Heart left ventricle (tissue), 16 donors: ENCODE measurements at regions not wholly inside any gene's neighbourhood (a gene's known extent, or its start where the extent isn't known, plus 50 kb on each side); places are given as distances from the start of the nearest gene placed in this dataset.

ENCODE experiments used
- ATAC-seq, 4 donors: fragments of 200-7000 bp; cut with Tn5 transposase; one replicate each; pipeline ENCODE4 v1.9.1; 2020 to 2022; ENCODE audit warnings: moderate library complexity in 4 of 4, mild to moderate bottlenecking in 3 of 4, moderate number of reproducible peaks in 1 of 4
- DNase-seq, 5 donors: peaks; one replicate each; pipeline ENCODE4 v3.0.0-alpha.2; 2020
- H3K27ac ChIP-seq, 12 donors: fragments of 200-600 bp; sonication (generic) in 4 of 12; one replicate each; pipeline versions ENCODE4 v1.5.0 to v1.8.0; 2016 to 2022; ENCODE audit warnings: mild to moderate bottlenecking in 2 of 12
- H3K27me3 ChIP-seq, 9 donors: fragments of 200-600 bp; sonication (generic) in 2 of 9; one replicate each; pipeline versions ENCODE4 v1.5.1 to v1.8.0; 2016 to 2022; ENCODE audit warnings: mild to moderate bottlenecking in 3 of 9
- H3K36me3 ChIP-seq, 9 donors: fragments of 200-600 bp; sonication (generic) in 2 of 9; one replicate each; pipeline versions ENCODE4 v1.5.0 to v1.8.0; 2018 to 2022; ENCODE audit warnings: mild to moderate bottlenecking in 2 of 9
- H3K4me1 ChIP-seq, 12 donors: fragments of 200-600 bp; sonication (generic) in 4 of 12; one replicate each; pipeline versions ENCODE4 v1.5.0 to v1.8.0; 2016 to 2022; ENCODE audit warnings: mild to moderate bottlenecking in 3 of 12
- H3K4me3 ChIP-seq, 12 donors: fragments of 200-600 bp; sonication (generic) in 4 of 12; one replicate each; pipeline versions ENCODE4 v1.5.0 to v1.8.0; 2017 to 2022; ENCODE audit warnings: mild to moderate bottlenecking in 9 of 12, moderate library complexity in 4 of 12
- H3K9me3 ChIP-seq, 12 donors: fragments of 200-600 bp; sonication (generic) in 4 of 12; one replicate each; pipeline versions ENCODE4 v1.5.0 to v1.8.0; 2016 to 2022; ENCODE audit warnings: mild to moderate bottlenecking in 1 of 12
- POLR2A ChIP-seq, 2 donors: fragments of 450-650 bp; IDR thresholded peaks; one replicate each; pipeline ENCODE4 v1.6.1; 2017; ENCODE audit warnings: antibody characterized with exemption in 2 of 2, mild to moderate bottlenecking in 2 of 2, moderate library complexity in 2 of 2
- WGBS, 4 donors: extraction: QIAGEN DNeasy Blood & Tissue Kit in 2 of 4; methylation state at CpG; one replicate each; pipeline versions ENCODE4 v1.1.5 to v1.1.7; 2013 to 2018; 5-methylcytosine and 5-hydroxymethylcytosine counted together
- intact Hi-C, 10 donors: fragments of 100-400 bp; cut with DNase I; formaldehyde crosslinking; loops; one replicate each; pipeline versions ENCODE4 v1.11.1 to v1.14.2; 2022
- TF ChIP-seq, protein P1 (sequence below), 12 donors: fragments of 200-600 bp; sonication (generic) in 4 of 12; IDR thresholded peaks; one replicate each; pipeline versions ENCODE4 v1.5.0 to v1.8.0; 2018 to 2022; ENCODE audit warnings: antibody characterized with exemption in 12 of 12, mild to moderate bottlenecking in 5 of 12
- donor health status: ischemic (EF 13 %, LVEDD 7.1; RV severe dilation, severe dysfunction).
- donor health status: healthy with polysubstance abuse.
- donor health status: DM: no; HTN: yes; CAD: no.
- donor health status: DM: no; HTN: no; CAD: no.
- donor health status: ischemic (EF 25% LVEDD 6.9; RV normal size, moderate dysfunction).
- donor health status: ischemic (EF 25% LVEDD 5.7; RV mildly dilated, moderate dysfunction).
- donor health status: healthy.
- donor health status: DM: yes; HTN: yes; CAD: no.
- donor health status: ischemic (EF 35%, LVEDD 5.7; RV mildly dilated, moderate dysfunction).
- donor health status: nonischemic (EF 11% LVEDD 7.7; RV severe dilation, severe dysfunction).
- donor health status: DM: yes; HTN: yes; CAD: no.
- donor health status: PGD.
- donor health status: ischemic (EF 29% LVEDD 5.4; RV normal size, mild dysfunction).
- donor health status: nonischemic (EF 23%, LVEDD 6.1; RV moderate dilation, normal function).

DNA sequence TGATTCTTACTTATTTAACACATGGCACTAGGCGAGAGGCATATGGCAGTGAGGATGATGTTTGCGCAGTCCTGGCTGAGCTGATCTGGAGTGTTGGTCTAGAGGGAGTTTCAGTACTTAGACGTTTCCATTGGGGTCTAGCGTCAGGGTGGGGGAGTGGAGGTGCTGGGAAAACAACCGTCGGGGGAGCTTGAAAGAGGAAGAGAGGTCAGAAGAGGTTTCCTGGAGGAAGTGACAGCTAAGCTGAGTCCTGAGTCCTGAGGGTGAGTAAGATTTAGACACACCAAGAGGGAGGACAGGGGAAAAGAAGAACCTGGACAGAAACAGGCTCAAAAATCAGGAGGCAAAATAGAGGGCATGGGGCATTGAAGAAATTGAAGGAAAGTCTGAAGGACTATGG, 81.4 kb downstream of the ALOX5AP start:
- H3K4me3 ChIP-seq: no peak overlapping the region
- H3K27me3 ChIP-seq: no peaks in the 10 kb centered on the region
- DNase-seq (no peak), ATAC-seq (peak in 3 of 4 donors; percentile 28 to 66 (median 52))
- no peak for TF ChIP-seq POLR2A (IDR thresholded peaks at IDR 0.05)
- TF ChIP-seq, protein P1, sequence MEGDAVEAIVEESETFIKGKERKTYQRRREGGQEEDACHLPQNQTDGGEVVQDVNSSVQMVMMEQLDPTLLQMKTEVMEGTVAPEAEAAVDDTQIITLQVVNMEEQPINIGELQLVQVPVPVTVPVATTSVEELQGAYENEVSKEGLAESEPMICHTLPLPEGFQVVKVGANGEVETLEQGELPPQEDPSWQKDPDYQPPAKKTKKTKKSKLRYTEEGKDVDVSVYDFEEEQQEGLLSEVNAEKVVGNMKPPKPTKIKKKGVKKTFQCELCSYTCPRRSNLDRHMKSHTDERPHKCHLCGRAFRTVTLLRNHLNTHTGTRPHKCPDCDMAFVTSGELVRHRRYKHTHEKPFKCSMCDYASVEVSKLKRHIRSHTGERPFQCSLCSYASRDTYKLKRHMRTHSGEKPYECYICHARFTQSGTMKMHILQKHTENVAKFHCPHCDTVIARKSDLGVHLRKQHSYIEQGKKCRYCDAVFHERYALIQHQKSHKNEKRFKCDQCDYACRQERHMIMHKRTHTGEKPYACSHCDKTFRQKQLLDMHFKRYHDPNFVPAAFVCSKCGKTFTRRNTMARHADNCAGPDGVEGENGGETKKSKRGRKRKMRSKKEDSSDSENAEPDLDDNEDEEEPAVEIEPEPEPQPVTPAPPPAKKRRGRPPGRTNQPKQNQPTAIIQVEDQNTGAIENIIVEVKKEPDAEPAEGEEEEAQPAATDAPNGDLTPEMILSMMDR (IDR thresholded peaks at IDR 0.05): no peak
- WGBS, 4 donors: 48 to 63% (median 54%) methylated on average over 6 of the region's 6 CpGs
- peaks cover 0 to 9% (median 0%) of the 10 kb centered on the region in 12 donors for H3K4me1 ChIP-seq
- no peaks in the 10 kb centered on the region for H3K36me3 ChIP-seq
- intact Hi-C loops: no loop called here
- no peak overlapping the region for H3K27ac ChIP-seq
- no peaks in the 10 kb centered on the region for H3K9me3 ChIP-seq

- 56 to 62% (median 59%) methylated on average over 10 of the region's 10 CpGs for WGBS, 4 donors
- Histone ChIP-seq H3K36me3 (no peaks in the 10 kb centered on the region), H3K27me3 (no peaks in the 10 kb centered on the region), H3K4me3 (no peak overlapping the region), H3K4me1 (peaks cover 0 to 9% (median 0%) of the 10 kb centered on the region in 12 donors), H3K27ac (no peak overlapping the region), H3K9me3 (no peaks in the 10 kb centered on the region)
- intact Hi-C loops: no loop called here
- no peak for TF ChIP-seq POLR2A (IDR thresholded peaks at IDR 0.05)
- TF ChIP-seq, protein P1 (IDR thresholded peaks at IDR 0.05): no peak
- ATAC-seq (peak in 1 of 4 donors; percentile 91), DNase-seq (peak in 1 of 5 donors; percentile 72)
Measured at GRCh38 chr13:30818323-30818960, 83.1 kb downstream of the ALOX5AP start.

- no peaks in the 10 kb centered on the region for H3K36me3 ChIP-seq
- no peak for TF ChIP-seq POLR2A (IDR thresholded peaks at IDR 0.05)
- TF ChIP-seq, protein P1 (IDR thresholded peaks at IDR 0.05): no peak
- H3K27ac ChIP-seq: no peak overlapping the region
- ATAC-seq: no peak
- no peaks in the 10 kb centered on the region for H3K9me3 ChIP-seq
- no peaks in the 10 kb centered on the region for H3K27me3 ChIP-seq
- H3K4me1 ChIP-seq: peaks cover 0 to 9% (median 0%) of the 10 kb centered on the region in 12 donors
- no peak overlapping the region for H3K4me3 ChIP-seq
- DNase-seq: no peak
- WGBS, 4 donors: 87 to 94% (median 89%) methylated on average over 7 of the region's 7 CpGs
- intact Hi-C loops: no loop called here
Measured at GRCh38 chr13:30819136-30819888, 84.0 kb downstream of the ALOX5AP start.

DNA sequence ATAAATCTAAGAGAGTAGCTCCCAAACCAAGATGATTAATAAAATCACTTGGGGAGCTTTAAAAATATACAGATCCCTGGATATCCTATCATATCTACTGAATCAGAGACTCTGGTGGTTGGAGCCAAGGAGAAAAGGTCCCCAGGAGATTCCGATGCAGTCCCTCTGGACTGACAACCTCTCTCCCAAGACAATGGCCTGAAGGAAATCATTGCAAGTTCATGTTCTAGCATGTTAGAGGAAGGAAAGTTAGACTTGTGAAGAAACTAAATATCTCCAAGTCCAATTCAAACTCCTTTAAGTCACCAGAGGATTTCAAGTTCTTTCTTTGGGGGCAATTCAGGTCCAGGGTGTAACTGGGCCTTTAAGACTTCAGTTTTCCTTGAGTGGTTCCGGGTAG, 84.7 kb upstream of the MEDAG start:
- DNase-seq: no peak
- TF ChIP-seq, protein P1 (IDR thresholded peaks at IDR 0.05): no peak
- no peak for TF ChIP-seq POLR2A (IDR thresholded peaks at IDR 0.05)
- Histone ChIP-seq H3K36me3 (no peaks in the 10 kb centered on the region), H3K9me3 (no peaks in the 10 kb centered on the region), H3K27me3 (peaks cover 0 to 3% (median 0%) of the 10 kb centered on the region in 9 donors), H3K27ac (no peak overlapping the region), H3K4me1 (peaks cover 0 to 9% (median 0%) of the 10 kb centered on the region in 12 donors), H3K4me3 (no peak overlapping the region)
- intact Hi-C loops: no loop called here
- ATAC-seq: no peak
- 90 to 97% (median 95%) methylated on average over 2 of the region's 2 CpGs for WGBS, 4 donors
